ENCODE measurements at regions not wholly inside any gene's neighbourhood (a gene's known extent, or its start where the extent isn't known, plus 50 kb on each side); places are given as distances from the start of the nearest gene placed in this dataset.

DNA sequence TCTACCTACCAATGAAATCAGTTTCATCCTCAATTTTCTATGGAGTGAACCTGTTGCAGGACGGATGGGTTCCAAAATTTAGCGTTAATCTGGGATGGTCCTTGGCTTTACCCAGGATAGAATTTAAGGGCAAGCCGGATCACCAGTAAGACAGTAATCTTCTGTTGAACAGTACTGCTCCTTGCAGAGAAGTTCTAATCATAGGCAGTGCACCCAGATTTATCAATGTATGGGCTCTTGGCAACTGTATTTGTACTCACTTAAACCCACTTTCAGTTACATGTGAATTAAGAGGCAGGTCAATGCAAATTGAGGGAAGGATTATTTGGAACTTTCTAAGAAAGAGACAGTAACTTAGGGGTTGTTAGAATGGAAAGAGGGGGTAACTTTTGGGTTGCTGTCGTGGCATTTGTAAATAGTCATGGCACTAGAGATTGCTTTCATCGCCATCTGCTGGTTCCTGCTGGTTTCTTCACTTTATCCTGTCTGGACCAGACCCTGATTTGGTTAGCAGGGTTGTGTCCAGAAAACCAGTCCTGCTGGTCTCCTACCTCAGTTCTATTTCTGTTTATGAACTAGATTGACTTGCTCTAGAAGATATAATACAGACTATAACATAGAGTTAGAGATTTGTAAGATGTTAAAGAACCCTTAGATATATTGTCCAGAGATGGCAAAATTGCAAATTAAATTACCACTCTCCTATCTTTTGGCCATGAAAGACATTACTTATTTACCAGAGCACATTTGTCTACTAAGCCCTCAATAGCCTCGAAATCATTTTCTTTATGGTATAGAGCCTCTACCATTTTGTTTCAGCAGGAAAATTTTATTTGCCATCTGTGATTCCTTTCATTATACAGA is 646.3 kb downstream of the UTRN start:
- no peaks in the 10 kb centered on the region for H3K36me3 ChIP-seq (ENCODE audit: control insufficient read depth, insufficient read depth, low read length)
- no peaks in the 10 kb centered on the region for H3K4me1 ChIP-seq (ENCODE audit: control insufficient read depth, insufficient read depth, low read length)
- no peaks in the 10 kb centered on the region for H3K9me3 ChIP-seq (ENCODE audit: control insufficient read depth, low read length)
- no peak overlapping the region for H3K9ac ChIP-seq (ENCODE audit: low read length)
- H3K4me3 ChIP-seq (ENCODE audit: low read length), result no peak overlapping the region
- H3K27me3 ChIP-seq (ENCODE audit: control insufficient read depth, insufficient read depth, low read length), result no peaks in the 10 kb centered on the region

DNA sequence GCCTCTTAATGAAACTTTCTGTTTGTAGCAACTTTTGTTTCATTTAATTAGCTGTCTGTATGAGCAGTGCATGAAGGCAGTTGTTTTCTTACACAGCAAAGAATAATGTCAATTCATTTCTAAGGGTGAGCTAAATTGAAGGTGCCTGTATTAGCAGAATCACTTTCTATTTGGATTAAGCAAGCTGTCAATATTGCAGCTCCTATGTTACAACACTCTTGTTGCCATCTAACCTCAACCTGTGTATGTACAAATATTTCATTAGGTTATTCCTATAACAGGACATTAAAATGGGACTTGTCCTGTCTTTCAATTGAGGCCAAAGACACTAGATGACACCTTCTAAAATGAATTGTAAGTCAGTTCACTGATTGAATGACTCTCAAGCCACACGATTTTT is 647.5 kb downstream of the UTRN start:
- Histone ChIP-seq H3K36me3 (ENCODE audit: control insufficient read depth, insufficient read depth, low read length) (no peaks in the 10 kb centered on the region), H3K4me1 (ENCODE audit: control insufficient read depth, insufficient read depth, low read length) (no peaks in the 10 kb centered on the region), H3K27me3 (ENCODE audit: control insufficient read depth, insufficient read depth, low read length) (no peaks in the 10 kb centered on the region), H3K9me3 (ENCODE audit: control insufficient read depth, low read length) (no peaks in the 10 kb centered on the region), H3K9ac (ENCODE audit: low read length) (no peak overlapping the region), H3K4me3 (ENCODE audit: low read length) (no peak overlapping the region)

DNA sequence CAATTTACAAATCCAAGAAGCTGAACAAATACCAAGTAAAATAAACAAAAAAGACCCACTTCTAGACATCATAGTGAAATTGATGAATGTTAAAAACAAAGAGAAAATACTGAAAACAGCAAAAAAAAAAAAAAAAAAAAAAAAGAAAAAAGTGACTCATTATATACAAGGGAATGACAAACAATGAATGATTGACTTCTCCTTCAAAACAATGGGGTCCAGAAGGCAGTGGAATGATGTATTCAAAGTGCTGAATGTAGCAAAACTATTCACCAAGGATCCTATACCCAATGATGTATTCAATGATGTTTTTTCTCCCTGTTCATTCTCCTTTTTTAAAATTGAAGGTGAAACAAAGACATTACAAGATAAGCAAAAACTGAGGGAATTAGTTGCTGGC is 650.0 kb downstream of the UTRN start:
- Histone ChIP-seq H3K36me3 (ENCODE audit: control insufficient read depth, insufficient read depth, low read length) (no peaks in the 10 kb centered on the region), H3K4me3 (ENCODE audit: low read length) (no peak overlapping the region), H3K9ac (ENCODE audit: low read length) (no peak overlapping the region), H3K4me1 (ENCODE audit: control insufficient read depth, insufficient read depth, low read length) (no peaks in the 10 kb centered on the region), H3K27me3 (ENCODE audit: control insufficient read depth, insufficient read depth, low read length) (no peaks in the 10 kb centered on the region), H3K9me3 (ENCODE audit: control insufficient read depth, low read length) (no peaks in the 10 kb centered on the region)

DNA sequence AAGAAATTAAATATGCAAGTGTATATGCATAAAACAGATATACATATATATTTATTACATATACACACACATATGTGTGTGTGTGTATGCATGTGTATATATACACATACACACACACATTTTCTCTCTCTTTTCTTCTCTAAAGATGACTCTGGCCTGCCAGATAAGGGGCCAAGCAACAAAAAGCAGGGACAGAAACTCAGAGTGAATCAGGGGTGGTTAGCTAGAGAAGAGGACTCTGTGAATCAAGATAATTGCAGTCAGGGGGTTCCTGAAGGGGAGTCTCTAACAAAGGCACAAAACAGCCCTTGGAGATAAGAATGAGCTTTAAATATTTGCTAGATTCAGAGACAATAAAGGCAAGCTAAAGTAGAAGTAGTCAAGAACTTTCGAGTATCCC is 650.5 kb downstream of the UTRN start:
- no peak overlapping the region for H3K4me3 ChIP-seq (ENCODE audit: low read length)
- no peaks in the 10 kb centered on the region for H3K27me3 ChIP-seq (ENCODE audit: control insufficient read depth, insufficient read depth, low read length)

DNA sequence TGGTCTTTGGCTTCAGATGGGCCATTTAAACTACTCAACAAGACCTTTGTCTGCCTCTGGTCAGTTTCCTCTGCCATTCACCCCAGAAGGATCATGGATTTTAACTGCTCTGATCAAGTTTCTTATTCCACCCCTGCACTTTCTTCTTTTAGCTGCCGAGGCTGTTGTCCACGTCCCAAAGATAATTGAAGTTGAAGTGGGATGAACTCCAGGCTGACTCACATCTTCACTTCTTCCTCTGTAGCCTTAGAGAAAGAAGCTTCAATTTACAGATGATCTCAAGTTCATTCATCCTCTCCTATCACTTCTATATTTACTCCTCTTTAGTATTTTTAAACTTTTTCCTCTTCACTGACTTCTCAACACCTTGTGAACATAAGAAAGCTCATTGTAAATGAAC is 651.6 kb downstream of the UTRN start:
- no peaks in the 10 kb centered on the region for H3K27me3 ChIP-seq (ENCODE audit: control insufficient read depth, insufficient read depth, low read length)
- H3K4me3 ChIP-seq (ENCODE audit: low read length), result no peak overlapping the region
- no peaks in the 10 kb centered on the region for H3K4me1 ChIP-seq (ENCODE audit: control insufficient read depth, insufficient read depth, low read length)
- H3K9ac ChIP-seq (ENCODE audit: low read length), result no peak overlapping the region
- H3K9me3 ChIP-seq (ENCODE audit: control insufficient read depth, low read length), result no peaks in the 10 kb centered on the region
- no peaks in the 10 kb centered on the region for H3K36me3 ChIP-seq (ENCODE audit: control insufficient read depth, insufficient read depth, low read length)

More for the DNA sequence above, 650.5 kb downstream of the UTRN start:
- H3K9ac ChIP-seq (ENCODE audit: low read length), result no peak overlapping the region
- no peaks in the 10 kb centered on the region for H3K36me3 ChIP-seq (ENCODE audit: control insufficient read depth, insufficient read depth, low read length)
- no peaks in the 10 kb centered on the region for H3K4me1 ChIP-seq (ENCODE audit: control insufficient read depth, insufficient read depth, low read length)
- H3K9me3 ChIP-seq (ENCODE audit: control insufficient read depth, low read length), result no peaks in the 10 kb centered on the region

DNA sequence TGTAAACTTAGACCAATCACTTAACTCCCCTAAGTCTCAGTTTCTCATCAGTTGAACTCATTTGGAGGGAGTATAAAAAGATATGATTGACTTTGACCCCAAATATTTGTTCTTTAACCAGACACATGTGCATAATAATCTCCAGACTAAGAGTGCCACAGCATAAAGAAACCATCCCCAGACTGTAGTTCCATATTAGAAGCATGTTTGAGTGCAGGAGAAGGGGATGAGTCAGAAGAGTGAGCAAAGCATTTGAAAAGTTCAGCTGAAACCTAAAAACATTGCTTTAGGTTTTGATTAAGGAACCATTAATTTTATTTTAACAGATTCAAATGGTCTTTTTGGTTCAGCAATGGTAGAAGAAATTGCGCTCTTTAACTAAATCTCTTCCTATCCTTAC is 654.8 kb downstream of the UTRN start:
- Histone ChIP-seq H3K4me3 (ENCODE audit: low read length) (no peak overlapping the region), H3K9me3 (ENCODE audit: control insufficient read depth, low read length) (no peaks in the 10 kb centered on the region), H3K27me3 (ENCODE audit: control insufficient read depth, insufficient read depth, low read length) (no peaks in the 10 kb centered on the region), H3K9ac (ENCODE audit: low read length) (no peak overlapping the region), H3K36me3 (ENCODE audit: control insufficient read depth, insufficient read depth, low read length) (no peaks in the 10 kb centered on the region), H3K4me1 (ENCODE audit: control insufficient read depth, insufficient read depth, low read length) (no peaks in the 10 kb centered on the region)

DNA sequence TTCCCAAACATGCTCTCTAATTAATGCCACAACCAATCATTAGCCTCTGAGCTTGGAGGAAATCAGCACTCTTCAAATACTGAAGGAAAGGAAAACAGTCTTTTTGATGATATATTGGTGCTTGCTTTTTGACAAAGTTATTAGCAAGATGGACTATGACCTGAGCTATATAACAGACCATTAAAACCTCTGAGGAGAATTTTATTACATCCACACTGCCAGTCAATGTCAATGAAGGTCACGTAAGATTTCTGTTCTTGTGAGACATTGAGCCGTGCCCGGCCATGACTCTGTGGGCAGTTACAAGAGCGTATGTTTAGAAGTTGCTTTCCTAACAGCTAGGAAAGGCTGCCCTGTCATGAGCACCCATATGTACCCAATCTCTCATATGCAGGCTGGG is 659.0 kb downstream of the UTRN start:
- Histone ChIP-seq H3K9ac (ENCODE audit: low read length) (no peak overlapping the region), H3K27me3 (ENCODE audit: control insufficient read depth, insufficient read depth, low read length) (no peaks in the 10 kb centered on the region), H3K9me3 (ENCODE audit: control insufficient read depth, low read length) (no peaks in the 10 kb centered on the region), H3K36me3 (ENCODE audit: control insufficient read depth, insufficient read depth, low read length) (no peaks in the 10 kb centered on the region), H3K4me3 (ENCODE audit: low read length) (no peak overlapping the region), H3K4me1 (ENCODE audit: control insufficient read depth, insufficient read depth, low read length) (no peaks in the 10 kb centered on the region)

DNA sequence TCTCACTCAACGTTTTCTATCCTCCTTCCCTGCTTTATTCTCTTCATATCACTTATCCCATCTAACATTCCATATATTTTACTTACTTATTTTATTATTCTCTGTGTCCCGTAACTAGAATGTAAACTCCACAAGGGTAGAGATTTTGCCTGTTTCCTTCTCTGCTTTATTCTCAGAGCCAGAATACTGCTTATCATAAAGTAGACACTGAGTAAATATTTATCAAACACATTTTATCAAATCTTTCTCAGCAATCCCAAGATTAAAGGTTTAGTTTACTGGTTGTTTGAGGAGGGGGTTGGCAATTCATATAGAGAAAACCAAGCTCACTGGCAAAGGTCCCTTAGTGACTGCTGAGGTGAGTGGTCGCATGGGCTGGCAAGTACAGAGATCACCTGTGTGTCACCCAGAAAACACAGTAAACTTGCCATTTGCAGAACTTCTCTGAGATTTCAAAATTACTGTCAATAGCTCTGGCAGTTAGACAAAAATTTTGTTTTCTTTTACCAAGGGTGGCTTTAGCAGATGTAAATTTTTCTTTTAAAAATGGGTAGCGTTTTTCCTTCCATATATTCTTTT is 662.4 kb downstream of the UTRN start:
- H3K36me3 ChIP-seq (ENCODE audit: control insufficient read depth, insufficient read depth, low read length), result no peaks in the 10 kb centered on the region
- no peak overlapping the region for H3K9ac ChIP-seq (ENCODE audit: low read length)
- H3K4me3 ChIP-seq (ENCODE audit: low read length), result no peak overlapping the region
- no peaks in the 10 kb centered on the region for H3K4me1 ChIP-seq (ENCODE audit: control insufficient read depth, insufficient read depth, low read length)
- H3K27me3 ChIP-seq (ENCODE audit: control insufficient read depth, insufficient read depth, low read length), result peaks cover 3% of the 10 kb centered on the region
- H3K9me3 ChIP-seq (ENCODE audit: control insufficient read depth, low read length), result no peaks in the 10 kb centered on the region

DNA sequence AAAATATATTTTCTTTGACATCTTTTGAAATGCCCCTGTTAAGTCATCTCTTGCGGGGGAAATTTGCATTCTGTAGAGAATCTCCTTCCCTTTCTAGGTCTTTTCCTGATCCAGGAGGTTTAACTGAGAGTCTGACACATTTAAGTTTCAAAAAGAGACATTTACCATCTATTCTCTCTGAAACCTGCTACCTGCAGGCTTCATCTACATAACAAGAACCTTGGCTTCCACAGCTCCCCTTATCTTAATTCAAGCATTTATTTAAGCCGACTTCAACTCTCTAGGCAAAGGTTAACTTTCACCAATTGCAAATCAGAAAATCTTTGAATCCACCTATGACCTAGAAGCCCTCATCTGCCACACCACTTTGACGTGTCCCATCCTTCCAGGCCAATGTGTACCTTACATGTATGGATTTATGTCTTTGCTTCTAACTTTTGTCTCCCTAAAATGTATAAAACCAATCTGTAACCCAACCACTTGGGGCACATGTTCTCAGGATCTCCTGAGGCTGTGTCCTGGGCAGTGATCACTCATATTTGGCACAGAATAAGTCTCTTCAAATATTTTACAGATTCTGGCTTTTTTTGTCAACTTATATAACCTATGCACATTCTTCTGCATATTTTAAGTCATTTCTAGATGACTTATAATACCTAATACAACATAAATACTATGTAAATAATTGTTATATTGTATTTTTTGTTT is 666.7 kb downstream of the UTRN start:
- H3K36me3 ChIP-seq (ENCODE audit: control insufficient read depth, insufficient read depth, low read length), result no peaks in the 10 kb centered on the region
- H3K27me3 ChIP-seq (ENCODE audit: control insufficient read depth, insufficient read depth, low read length), result peaks cover 3% of the 10 kb centered on the region
- H3K9ac ChIP-seq (ENCODE audit: low read length), result no peak overlapping the region
- no peaks in the 10 kb centered on the region for H3K9me3 ChIP-seq (ENCODE audit: control insufficient read depth, low read length)
- no peak overlapping the region for H3K4me3 ChIP-seq (ENCODE audit: low read length)
- H3K4me1 ChIP-seq (ENCODE audit: control insufficient read depth, insufficient read depth, low read length), result no peaks in the 10 kb centered on the region

DNA sequence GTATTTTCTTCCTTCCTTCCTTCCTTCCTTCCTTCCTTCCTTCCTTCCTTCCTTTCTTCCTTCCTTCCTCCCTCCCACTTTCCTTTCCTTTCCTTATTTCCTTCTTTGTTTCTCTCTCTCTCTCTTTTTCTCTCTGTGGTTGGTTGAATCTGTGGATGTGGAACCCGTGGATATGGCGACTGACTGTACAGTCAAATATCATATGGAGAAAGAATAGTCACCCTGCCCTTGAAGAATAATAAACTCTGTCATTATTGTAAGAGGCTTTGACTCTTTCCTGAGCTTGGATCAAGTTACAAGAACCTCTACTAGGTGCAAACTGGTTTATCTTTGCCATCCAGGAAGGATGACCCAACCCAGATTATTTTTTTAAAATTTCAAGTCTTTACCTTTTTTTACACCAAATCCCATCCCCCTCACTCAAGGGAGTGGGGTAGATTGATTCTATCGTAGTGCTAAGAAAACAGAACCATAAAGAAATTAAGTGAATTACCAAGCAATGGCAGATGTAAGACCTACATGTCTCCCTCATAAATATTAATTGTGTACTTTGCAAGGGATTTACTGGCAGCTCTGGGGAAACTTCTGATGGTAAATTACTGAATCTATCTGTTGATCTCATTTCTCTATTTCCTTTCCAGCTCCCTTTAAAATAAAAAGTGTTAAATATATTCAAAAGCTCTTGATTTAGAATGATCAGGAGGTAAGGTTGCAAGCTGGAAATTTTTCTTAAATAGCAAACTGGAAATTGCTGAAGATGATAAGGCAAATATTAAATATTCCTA is 667.5 kb downstream of the UTRN start:
- no peak overlapping the region for H3K9ac ChIP-seq (ENCODE audit: low read length)
- H3K4me1 ChIP-seq (ENCODE audit: control insufficient read depth, insufficient read depth, low read length), result no peaks in the 10 kb centered on the region
- no peaks in the 10 kb centered on the region for H3K9me3 ChIP-seq (ENCODE audit: control insufficient read depth, low read length)
- no peak overlapping the region for H3K4me3 ChIP-seq (ENCODE audit: low read length)
- H3K36me3 ChIP-seq (ENCODE audit: control insufficient read depth, insufficient read depth, low read length), result no peaks in the 10 kb centered on the region
- peaks cover 3% of the 10 kb centered on the region for H3K27me3 ChIP-seq (ENCODE audit: control insufficient read depth, insufficient read depth, low read length)

DNA sequence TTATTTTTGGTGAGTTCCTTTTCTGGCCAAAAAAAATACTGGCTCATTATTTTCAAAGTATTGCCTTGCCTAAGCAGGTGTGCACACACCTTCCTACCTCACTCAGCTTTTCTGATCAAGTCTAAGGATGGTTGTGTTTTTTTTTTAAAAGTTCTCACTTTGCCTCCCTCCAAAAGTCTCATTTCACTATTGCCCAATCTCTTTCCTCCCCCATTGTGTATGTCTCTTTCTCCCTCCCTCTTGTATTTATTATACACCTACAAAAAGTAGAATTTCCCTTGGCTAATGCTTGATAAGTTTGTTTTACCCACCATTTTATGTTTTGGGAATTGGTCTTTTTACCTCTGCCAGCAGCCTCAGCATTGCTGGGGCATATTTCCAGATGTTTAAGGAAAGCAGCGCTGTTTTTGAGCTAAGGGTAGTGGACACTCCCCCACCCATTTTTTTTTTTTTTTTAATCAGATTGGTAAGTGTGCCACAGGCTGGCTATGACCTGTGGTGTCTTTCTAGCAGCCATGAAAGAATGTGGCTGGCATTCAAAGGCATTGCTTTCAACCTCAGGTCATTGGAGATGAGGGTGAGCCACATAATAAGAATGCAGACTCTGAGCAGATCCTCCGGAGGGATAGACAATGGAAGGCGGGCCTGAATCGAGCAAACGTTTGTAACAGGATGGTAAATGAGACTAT is 668.6 kb downstream of the UTRN start:
- H3K27me3 ChIP-seq (ENCODE audit: control insufficient read depth, insufficient read depth, low read length), result peaks cover 3% of the 10 kb centered on the region
- no peak overlapping the region for H3K9ac ChIP-seq (ENCODE audit: low read length)
- H3K4me1 ChIP-seq (ENCODE audit: control insufficient read depth, insufficient read depth, low read length), result no peaks in the 10 kb centered on the region
- no peaks in the 10 kb centered on the region for H3K36me3 ChIP-seq (ENCODE audit: control insufficient read depth, insufficient read depth, low read length)
- no peaks in the 10 kb centered on the region for H3K9me3 ChIP-seq (ENCODE audit: control insufficient read depth, low read length)
- no peak overlapping the region for H3K4me3 ChIP-seq (ENCODE audit: low read length)

Measured in mucosa of stomach (tissue), 1 donor.